ENCODE measurements at regions not wholly inside any gene's neighbourhood (a gene's known extent, or its start where the extent isn't known, plus 50 kb on each side); places are given as distances from the start of the nearest gene placed in this dataset.
"Not testable (repeated sequence)": the region's sequence is repeated elsewhere in the genome, so short reads cannot be mapped to it uniquely, and the experiment has no call there.

- DNase-seq (ENCODE audit: insufficient read length, low spot score): no peak
- FAIRE-seq: no peak
Observed at GRCh38 chr7:118764221-118764620, 539.7 kb downstream of the ANKRD7 start.

GRCh38 chr7:118771672-118772071 is 547.2 kb downstream of the ANKRD7 start:
- DNase-seq (ENCODE audit: insufficient read length, low spot score) (no peak), FAIRE-seq (no peak)

GRCh38 chr7:118777308-118777707 is 552.8 kb downstream of the ANKRD7 start:
- DNase-seq (ENCODE audit: insufficient read length, low spot score) (no peak), FAIRE-seq (no peak)

- no peak for FAIRE-seq
- no peak for DNase-seq (ENCODE audit: insufficient read length, low spot score)
Observed at GRCh38 chr7:118792682-118793081, 568.2 kb downstream of the ANKRD7 start.

- FAIRE-seq (no peak), DNase-seq (ENCODE audit: insufficient read length, low spot score) (no peak)
Observed at GRCh38 chr7:118793582-118793981, 569.1 kb downstream of the ANKRD7 start.

- DNase-seq (ENCODE audit: insufficient read length, low spot score) (no peak), FAIRE-seq (no peak)
Observed at GRCh38 chr7:118794419-118794818, 569.9 kb downstream of the ANKRD7 start.

- no peak for DNase-seq (ENCODE audit: insufficient read length, low spot score)
- FAIRE-seq: no peak
Observed at GRCh38 chr7:118801366-118801765, 576.9 kb downstream of the ANKRD7 start.

GRCh38 chr7:118802726-118803125 is 578.2 kb downstream of the ANKRD7 start:
- no peak for FAIRE-seq
- no peak for DNase-seq (ENCODE audit: insufficient read length, low spot score)

GRCh38 chr7:118826246-118826645 is 601.7 kb downstream of the ANKRD7 start:
- DNase-seq (ENCODE audit: insufficient read length, low spot score) (no peak), FAIRE-seq (no peak)

GRCh38 chr7:118836933-118837332 is 612.4 kb downstream of the ANKRD7 start:
- DNase-seq (ENCODE audit: insufficient read length, low spot score) (no peak), FAIRE-seq (no peak)

- no peak for FAIRE-seq
Observed at GRCh38 chr7:118839515-118839914, 615.0 kb downstream of the ANKRD7 start.

GRCh38 chr7:118843456-118843855 is 619.0 kb downstream of the ANKRD7 start:
- no peak for DNase-seq (ENCODE audit: insufficient read length, low spot score)
- no peak for FAIRE-seq

More at GRCh38 chr7:118839515-118839914, 615.0 kb downstream of the ANKRD7 start:
- no peak for DNase-seq (ENCODE audit: insufficient read length, low spot score)

- FAIRE-seq (no peak), DNase-seq (ENCODE audit: insufficient read length, low spot score) (no peak)
Observed at GRCh38 chr7:118844748-118845147, 620.2 kb downstream of the ANKRD7 start.

GRCh38 chr7:118845791-118846190 is 621.3 kb downstream of the ANKRD7 start:
- DNase-seq (ENCODE audit: insufficient read length, low spot score) (no peak), FAIRE-seq (no peak)

GRCh38 chr7:118846977-118847376 is 622.5 kb downstream of the ANKRD7 start:
- DNase-seq (ENCODE audit: insufficient read length, low spot score): no peak
- FAIRE-seq: no peak

- DNase-seq (ENCODE audit: insufficient read length, low spot score) (no peak), FAIRE-seq (no peak)
Observed at GRCh38 chr7:118855290-118855689, 630.8 kb downstream of the ANKRD7 start.

- DNase-seq (ENCODE audit: insufficient read length, low spot score): no peak
- FAIRE-seq: no peak
Observed at GRCh38 chr7:118858651-118859149, 634.2 kb downstream of the ANKRD7 start.

GRCh38 chr7:118861581-118861980 is 637.1 kb downstream of the ANKRD7 start:
- DNase-seq (ENCODE audit: insufficient read length, low spot score) (no peak), FAIRE-seq (no peak)

GRCh38 chr7:118862740-118863139 is 638.2 kb downstream of the ANKRD7 start:
- FAIRE-seq (no peak), DNase-seq (ENCODE audit: insufficient read length, low spot score) (no peak)

- FAIRE-seq (no peak), DNase-seq (ENCODE audit: insufficient read length, low spot score) (no peak)
Observed at GRCh38 chr7:118863966-118864365, 639.5 kb downstream of the ANKRD7 start.

GRCh38 chr7:118867860-118868259 is 643.4 kb downstream of the ANKRD7 start:
- DNase-seq (ENCODE audit: insufficient read length, low spot score): no peak
- no peak for FAIRE-seq

- not testable (repeated sequence) for DNase-seq (ENCODE audit: insufficient read length, low spot score); FAIRE-seq
Observed at GRCh38 chr7:118869141-118869540, 644.6 kb downstream of the ANKRD7 start.

GRCh38 chr7:118870187-118870586 is 645.7 kb downstream of the ANKRD7 start:
- FAIRE-seq: no peak
- no peak for DNase-seq (ENCODE audit: insufficient read length, low spot score)

Measured in HTR-8/SVneo (cell line).